GM19328 (cell line): ENCODE measurements at regions not wholly inside any gene's neighbourhood (a gene's known extent, or its start where the extent isn't known, plus 50 kb on each side); places are given as distances from the start of the nearest gene placed in this dataset.
"Not testable (repeated sequence)": the region's sequence is repeated elsewhere in the genome, so short reads cannot be mapped to it uniquely, and the experiment has no call there.

Source experiments
- ATAC-seq: cut with Tn5 transposase; IDR thresholded peaks from one replicate; pipeline ENCODE4 v1.9.1; 2021; ENCODE audit warnings: mild to moderate bottlenecking, moderate library complexity; ENCODE audit not compliant: unreplicated experiment

DNA sequence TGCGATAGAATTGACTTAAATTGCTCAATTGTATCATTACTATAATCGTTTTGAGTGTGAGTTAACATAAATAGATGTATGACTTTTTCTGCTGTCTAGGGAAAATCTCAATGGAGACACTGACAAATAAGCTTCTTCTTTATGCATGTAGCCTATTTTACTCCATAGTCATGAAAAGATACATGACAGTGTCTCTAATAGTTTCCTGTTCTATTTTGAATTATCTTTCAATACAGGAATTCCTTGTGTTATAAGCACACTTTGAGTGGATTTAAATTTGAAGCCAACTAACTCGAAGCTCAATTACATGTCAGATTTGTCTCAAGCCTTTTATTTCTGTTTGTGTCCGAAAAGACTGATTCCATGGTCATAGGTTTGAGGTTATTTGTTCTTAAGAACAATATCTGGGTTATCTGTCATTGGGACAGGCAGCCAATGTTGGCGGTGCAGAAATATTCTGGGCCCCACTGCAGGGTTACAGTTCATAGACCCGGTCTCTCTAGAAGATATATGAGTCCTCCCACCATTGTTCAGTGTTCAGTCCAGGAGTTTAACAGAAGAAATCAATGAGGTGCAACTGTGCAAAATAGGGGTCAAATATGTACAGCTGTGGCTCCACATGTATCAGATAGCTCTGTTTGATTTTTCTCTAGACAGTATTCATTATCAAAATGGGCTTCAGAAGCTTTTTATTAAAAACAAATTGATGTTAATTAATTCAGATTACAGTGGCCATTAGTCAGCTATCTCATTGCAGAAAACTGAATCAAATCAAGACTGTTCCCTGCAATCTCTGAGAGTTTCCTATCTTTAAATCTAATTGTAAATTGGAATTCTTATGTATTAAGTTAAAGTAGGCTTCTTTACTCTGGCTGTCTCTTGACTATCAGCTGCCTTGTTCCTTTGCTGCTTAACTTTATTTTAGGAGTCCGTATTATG lies 1238.8 kb downstream of the NXPH1 start:
- no peak for ATAC-seq

DNA sequence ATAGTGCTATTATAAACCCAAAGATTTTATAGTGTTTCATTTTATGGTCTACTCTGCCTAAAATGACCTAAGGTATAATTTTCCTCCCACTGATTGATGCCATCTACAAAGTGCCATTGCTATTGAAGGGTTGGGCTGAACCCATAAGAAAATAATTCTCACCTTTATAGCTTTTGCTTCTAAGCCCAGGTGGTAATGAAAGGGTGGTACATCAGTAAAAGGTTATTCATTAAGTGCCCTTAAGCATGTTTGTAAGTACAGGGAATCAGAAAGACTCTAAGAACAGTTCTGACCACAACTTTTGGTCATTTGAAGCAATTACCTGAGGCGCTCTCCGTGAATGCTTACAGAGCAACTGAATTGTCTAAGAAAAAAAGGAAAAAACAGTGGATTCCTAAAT lies 1247.3 kb downstream of the NXPH1 start:
- ATAC-seq: no peak

DNA sequence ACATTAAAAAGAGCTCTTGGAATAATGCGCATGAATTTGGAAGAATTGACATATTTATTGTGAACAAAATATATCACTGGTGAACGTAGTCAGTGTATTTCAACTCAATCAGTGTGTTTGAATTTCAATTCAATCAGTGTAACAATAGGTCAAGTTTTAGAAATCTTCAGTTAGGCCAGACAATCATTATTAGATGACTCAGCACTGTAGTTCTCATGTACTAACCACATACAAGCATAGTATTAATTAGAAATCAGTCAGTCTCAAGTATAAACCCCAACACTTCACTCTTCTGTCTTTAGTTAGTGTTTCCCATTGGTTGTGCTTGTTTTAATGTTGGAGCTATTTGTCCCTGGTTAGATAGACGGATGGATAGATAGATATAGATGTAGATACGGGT lies 1247.9 kb downstream of the NXPH1 start:
- ATAC-seq: no peak

DNA sequence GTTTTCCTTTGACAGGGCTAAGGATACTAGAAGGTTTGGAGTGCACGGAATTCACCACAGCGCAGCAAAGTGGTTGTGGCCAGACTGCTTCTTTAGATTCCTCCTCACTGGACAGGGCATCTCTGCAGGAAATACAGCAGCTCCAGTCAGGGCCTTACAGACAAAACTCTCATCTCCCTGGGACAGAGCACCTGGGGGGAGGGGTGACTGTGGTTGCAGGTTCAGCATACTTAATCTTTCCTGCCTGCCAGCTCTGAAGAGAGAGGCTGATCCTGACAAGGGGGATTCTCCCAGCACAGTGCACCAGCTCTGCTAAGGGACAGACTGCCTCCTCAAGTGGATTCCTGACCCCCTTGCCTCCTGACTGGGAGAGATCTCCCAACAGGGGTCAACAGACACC lies 1257.9 kb downstream of the NXPH1 start:
- ATAC-seq: no peak

DNA sequence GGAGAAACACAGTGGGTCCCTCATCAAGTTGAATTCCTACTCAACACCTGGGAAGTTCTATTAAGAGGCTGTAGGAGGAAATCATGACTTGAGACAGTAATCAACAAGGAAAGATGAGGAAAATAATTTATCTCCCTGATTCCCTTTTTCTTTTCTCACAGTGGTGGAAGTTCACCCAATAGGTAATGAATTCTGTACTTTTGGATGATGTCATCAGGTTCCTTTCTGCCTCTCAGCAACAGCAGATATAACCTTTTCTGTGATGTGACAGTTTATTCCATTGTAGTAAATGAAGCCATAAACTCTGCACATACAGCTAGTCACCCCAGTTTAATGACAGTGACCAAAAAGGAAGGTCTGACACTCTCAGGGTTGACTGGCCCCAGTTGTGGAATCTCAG lies 1265.0 kb downstream of the NXPH1 start:
- ATAC-seq: no peak

DNA sequence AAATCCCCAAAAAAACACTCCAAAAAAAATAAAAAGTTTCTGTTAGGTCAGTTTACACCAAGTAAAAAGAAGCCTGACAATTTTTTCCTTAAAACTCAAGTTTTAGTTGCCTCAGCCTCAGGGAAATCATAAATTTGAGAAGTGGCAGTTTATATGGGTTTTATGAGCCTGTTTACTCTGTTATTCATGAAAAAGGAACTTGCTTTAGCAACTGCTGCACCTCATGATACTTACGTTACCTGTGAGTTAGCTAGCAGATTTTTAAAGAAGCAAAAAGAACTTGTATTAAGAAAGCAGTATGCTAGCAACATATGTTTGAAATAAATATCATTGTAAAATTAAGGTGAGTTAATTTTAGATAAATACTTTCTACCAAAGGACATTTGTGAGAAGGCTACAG lies 1264.5 kb upstream of the PHF14 start:
- no peak for ATAC-seq

DNA sequence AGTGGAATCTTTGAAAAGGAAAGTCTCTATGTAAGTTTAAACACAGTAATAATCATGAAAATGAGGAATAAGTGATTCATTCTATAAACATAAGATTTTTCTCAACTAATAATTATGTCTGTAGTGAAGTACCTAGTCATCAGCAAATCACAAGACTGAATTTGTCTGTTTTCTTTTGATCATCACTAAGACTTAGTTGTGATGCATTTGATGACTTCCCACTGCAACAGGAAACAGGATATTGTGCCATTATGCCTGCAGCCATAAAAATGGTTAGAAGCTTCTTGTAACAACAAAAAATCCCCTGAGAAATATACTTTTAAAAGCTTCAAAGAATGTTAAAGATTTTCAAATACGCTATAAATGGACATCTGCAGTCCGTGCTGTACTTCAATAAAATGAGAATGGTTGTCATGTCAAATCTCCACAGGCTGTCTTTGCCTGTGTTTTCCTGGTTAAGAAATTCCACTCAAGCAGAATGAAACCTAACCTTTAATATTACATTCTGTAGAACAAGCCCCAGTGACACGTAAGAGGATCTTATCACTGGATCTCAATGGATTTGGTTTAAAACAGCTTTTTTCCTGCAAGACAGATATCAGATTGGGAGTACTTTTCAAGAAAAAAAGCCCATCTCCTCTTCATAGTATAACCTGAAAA lies 1262.3 kb upstream of the PHF14 start:
- no peak for ATAC-seq

DNA sequence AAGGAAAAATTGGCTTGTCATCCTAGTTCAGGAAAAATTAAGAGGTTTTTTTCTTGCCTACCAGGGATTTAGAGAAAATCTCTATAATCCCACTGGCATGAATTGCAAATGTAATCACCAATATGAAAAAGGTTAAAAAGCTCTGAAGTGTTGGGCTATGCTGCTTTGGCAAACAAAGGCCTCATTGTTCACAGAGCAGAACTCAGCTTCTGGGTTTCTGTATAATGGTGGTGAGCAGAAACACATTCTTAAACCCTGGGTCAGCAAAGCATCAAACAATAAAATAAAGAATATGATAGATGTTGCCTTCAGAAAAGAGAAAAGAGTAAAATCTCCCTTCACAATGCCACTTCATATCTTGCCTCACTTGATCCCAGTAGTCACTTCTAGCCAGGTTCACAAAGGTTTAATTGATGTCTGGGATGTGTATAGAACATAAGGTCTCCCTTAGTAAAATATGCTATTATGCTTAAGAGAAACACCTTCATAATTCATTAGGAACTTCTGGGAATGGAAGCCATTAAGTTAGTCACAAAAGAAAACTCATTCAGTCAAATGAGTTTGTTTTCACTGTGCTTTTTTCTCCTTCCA lies 1255.5 kb upstream of the PHF14 start:
- ATAC-seq: no peak

DNA sequence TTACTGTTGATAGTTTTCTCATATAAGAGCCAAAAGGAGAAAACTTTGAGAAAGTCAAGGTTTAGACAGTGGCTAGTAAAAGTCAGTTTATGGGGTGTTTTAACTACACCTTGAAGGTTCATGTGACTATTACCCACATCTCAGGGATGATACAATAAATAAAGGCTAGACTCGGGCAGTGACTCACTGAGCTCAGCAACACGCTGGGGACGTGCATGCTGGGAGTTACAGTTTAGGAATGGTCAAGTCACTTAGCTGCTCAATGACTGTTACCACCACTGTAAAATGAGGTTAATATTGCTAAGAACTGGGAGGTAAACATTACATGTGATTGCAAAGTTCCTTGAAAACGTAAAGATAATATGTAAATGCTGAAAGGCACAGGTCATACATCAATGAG lies 1254.4 kb upstream of the PHF14 start:
- no peak for ATAC-seq

DNA sequence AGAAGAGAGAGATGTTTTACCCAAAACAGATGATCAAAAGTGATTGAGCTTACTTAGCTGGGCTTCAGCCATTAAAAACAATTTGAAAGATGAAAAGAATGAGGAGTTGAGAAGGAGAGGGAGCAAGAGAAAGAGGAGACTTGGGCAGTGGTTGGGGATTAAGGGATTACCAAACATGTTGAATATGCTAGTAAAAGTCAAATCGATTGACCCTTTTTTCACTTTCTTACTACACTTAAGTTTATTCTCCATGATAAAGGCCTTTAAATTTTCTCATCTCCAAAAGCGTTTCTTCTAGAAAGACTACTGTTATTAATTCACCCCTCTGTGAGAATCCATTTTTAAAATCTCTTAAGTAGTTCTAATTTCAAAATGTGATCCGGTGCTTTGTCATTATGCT lies 1254.0 kb upstream of the PHF14 start:
- no peak for ATAC-seq

DNA sequence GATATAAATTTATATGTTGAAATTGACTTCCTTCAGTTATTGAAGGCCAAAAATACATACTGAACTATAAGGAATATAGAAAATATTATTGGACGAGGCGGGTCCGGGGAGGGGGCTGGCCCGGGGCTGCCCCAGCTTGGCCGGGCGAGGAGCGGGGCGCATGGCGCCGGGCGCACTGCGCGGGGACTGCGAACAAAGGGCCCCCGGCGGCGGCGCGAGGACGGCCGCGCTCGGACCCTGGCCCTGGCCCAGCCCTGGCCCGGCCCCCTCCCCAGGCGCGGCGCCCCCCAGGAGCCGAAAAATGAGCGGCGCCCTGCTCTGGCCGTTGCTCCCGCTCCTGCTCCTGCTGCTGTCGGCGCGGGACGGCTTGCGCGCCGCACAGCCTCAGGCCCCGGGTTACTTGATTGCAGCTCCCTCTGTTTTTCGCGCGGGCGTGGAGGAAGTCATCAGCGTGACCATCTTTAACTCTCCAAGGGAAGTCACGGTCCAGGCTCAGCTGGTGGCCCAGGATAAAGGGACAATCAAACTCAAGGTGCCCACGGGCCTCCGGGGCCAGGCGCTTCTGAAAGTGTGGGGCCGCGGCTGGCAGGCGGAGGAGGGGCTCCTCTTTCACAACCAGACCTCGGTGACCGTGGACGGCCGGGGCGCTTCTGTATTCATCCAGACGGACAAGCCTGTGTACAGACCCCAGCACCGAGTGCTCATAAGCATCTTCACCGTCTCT lies 1247.6 kb upstream of the PHF14 start:
- not testable (repeated sequence) for ATAC-seq

DNA sequence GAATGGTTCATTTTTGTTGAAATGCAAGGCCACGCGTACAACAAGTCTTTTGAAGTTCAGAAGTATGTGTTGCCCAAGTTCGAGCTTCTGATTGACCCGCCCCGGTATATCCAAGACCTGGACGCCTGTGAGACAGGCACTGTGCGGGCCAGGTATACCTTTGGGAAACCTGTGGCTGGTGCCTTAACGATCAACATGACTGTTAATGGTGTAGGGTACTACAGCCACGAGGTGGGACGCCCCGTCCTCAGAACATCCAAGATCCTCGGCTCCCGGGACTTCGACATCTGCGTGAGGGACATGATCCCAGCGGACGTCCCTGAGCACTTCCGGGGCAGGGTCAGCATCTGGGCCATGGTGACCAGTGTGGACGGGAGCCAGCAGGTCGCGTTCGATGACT lies 1246.9 kb upstream of the PHF14 start:
- not testable (repeated sequence) for ATAC-seq

DNA sequence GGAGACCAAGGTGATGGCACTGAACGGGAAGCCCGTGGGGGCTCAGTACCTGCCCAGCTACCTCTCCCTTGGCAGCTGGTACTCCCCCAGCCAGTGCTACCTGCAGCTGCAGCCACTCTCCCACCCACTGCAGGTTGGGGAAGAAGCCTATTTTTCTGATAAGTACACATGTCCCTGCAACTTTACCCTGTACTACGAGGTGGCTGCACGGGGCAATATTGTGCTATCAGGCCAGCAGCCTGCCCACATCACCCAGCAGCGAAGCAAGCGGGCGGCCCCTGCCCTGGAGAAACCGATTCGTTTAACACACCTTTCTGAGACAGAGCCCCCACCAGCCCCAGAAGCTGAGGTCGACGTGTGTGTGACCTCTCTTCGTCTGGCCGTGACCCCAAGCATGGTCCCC lies 1246.2 kb upstream of the PHF14 start:
- ATAC-seq: not testable (repeated sequence)

DNA sequence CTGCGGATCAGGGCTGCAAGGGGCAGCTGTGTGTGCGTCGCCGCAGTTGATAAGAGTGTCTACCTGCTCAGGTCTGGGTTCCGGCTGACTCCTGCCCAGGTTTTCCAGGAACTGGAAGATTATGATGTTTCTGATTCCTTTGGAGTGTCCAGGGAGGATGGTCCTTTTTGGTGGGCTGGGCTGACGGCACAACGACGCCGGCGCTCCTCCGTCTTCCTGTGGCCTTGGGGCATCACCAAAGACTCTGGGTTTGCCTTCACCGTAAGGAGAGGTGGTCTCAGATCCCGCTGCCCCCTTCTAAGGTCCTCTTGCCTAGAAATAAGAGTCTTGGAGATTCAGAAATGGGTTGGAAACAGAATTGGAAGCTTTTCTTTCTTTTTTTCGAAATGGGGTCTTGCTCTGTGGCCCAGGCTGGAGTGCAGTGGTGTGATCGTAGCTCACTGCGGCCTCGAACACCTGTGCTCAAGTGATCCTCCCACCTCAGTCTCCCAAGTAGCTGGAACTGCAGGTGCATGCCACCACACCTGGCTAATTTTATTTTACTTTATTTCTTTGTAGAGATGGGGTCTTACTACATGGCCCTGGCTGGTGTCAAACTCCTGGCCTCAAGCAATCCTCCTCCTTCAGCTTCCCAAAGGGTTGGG lies 1245.5 kb upstream of the PHF14 start:
- not testable (repeated sequence) for ATAC-seq

DNA sequence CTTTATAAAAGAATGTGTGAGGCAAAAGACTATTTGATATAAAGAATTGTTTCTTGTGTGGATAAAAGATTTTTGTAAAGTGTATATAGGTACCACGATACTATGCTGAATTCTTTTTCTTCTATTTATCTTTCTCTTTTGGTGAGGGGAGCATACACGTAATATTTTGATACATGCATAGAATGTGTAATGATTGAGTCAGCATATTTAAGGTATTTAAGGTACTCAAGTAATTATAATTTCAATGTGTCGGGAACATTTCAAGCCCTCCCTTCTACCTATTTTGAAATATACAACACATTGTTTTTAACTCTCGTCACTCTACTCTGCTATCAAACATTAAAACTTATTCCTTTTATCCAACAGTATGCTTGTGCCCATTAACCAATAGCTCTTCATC lies 1221.6 kb upstream of the PHF14 start:
- no peak for ATAC-seq

DNA sequence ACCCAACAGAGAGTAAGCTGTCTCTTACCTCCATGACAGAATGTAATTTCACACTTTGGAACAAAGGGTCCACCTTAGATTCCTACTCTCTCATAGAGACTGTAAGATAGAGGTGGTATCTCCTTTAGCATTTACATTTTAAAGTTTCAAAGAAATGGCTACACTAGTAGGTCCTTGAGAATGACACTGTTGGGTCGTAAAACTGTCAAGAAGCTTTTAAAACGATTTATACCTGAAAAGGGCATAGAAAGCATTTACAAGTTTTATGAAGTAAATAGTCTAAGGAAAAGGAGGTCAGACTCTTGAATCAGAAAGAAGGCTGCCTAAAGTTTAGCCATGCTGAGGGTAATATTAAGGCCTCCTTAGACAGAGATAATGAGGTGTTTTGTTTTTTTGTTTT lies 1212.4 kb upstream of the PHF14 start:
- no peak for ATAC-seq

DNA sequence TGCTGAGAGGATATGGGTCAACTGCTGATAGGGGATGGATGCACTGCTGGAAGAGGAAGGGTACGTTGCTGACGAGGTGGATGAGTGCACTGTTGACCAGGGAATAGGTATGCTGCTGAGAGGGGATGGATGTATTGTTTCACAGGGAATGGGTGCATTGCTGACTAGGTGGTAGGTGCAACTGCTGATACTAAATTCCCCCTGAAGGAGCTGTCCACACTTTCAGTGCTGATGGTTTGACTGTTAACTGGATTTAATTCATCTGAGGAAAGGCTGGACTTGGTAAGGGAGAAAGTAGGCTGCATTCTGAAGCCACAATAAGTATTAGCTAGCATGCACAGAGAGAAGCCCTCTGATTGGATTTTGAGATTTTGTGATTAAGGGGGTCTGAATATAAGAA lies 1196.8 kb upstream of the PHF14 start:
- no peak for ATAC-seq

DNA sequence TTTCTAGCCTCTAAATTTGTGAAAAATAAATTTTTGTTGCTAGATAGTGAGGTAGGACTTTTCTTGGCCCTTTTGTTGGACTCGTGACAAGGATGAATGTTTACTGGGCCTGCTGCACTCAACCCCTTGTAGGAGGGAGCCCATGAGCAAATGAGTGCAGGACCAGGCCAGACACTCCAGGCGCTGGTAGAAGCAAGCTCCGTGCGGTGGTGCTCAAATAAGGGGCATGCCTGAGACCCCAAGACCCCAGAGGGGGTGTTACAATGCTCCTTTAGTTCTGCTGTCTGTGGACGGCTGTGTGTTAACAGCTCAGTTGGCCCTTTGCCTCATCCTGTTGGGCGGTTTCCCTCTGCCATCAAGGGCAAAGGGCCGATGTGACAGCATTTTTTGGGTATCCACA lies 1195.3 kb upstream of the PHF14 start:
- ATAC-seq: no peak

DNA sequence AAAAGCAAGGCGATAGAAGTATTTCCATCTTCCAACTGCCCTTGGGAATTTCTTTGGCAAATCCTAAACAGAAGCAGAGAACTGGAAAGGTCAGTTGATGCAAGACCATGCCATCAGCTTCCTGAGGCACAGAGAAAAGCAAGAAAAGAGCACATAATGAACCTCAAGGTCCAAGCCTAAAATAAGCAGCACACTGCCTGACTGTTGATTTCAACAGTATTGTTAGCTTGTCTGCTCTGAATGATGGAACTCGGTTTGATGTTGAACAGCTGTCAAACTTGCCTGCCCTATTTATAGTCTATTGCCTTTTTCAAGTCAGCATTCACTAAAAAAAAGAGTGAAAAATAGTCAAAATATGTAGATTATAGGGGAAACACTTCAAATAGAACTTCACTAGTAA lies 1192.0 kb upstream of the PHF14 start:
- no peak for ATAC-seq

DNA sequence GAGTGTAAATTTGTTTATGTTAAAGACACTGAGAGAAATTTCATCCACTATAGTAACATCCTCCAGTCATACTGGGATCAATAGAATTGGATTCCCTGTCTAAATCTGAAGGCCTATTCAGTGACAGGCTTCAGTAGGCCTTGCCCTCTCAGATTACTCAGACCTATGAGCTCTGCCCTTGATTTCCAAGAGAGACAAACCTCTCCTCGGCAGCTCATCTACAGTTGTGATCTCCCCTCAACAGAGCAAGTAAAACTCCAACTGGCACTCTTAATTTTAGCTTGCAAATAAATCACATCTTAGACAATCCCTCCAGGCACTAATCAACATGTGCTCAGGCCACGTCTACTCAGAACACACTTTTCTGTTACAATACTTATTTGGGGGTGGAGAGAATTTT lies 1191.4 kb upstream of the PHF14 start:
- no peak for ATAC-seq

DNA sequence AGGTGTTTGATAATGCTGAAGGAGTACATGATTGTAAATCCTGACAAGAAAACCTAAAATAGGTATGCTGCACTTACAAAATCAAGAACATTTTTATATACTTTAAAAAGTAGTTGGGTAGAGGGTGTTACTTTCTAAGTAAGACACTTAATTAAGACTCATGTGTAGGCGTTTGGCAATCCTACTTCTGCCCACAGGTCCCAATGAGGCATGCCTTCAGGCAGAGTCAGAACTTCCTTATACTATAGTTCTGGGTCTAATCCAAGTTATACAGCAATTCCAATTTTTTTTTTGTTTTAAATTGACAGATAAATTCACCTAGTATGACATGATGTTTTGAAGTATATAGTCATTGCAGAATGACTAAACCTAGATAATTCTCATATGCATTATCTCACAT lies 1188.5 kb upstream of the PHF14 start:
- ATAC-seq: no peak
